WTC11 (cell line): ENCODE measurements at regions not wholly inside any gene's neighbourhood (a gene's known extent, or its start where the extent isn't known, plus 50 kb on each side); places are given as distances from the start of the nearest gene placed in this dataset.

Experiments used
- ATAC-seq: fragments of 200-7000 bp; cut with Tn5 transposase; 2 replicates; pipeline ENCODE4 v1.10.0; 2021; ENCODE audit warnings: mild to moderate bottlenecking, moderate library complexity
- CTCF ChIA-PET: fragments of 300-600 bp; sonication (Branson Sonifier 250); formaldehyde crosslinking; loops from one replicate; lab custom pipeline; 2021; ENCODE audit warnings: antibody characterized with exemption; lab: Charles Lee
- POLR2A ChIA-PET: fragments of 350-600 bp; sonication (Branson Sonifier 250); formaldehyde crosslinking; loops from one replicate; lab custom pipeline; 2021; ENCODE audit warnings: antibody characterized with exemption; lab: Charles Lee
- DNase-seq: peaks from one replicate; pipeline ENCODE4 v3.0.0; 2021; ENCODE audit warnings: low spot score
- H3K27ac Mint-ChIP-seq: 2 replicates; pipeline ENCODE4 v1.8.0; 2021; ENCODE audit warnings: mixed read lengths
- H3K27me3 Mint-ChIP-seq: 2 replicates; pipeline ENCODE4 v1.8.0; 2021; ENCODE audit warnings: low read depth, mild to moderate bottlenecking, moderate library complexity, mixed read lengths
- H3K36me3 Mint-ChIP-seq: 2 replicates; pipeline ENCODE4 v1.8.0; 2021; ENCODE audit warnings: mixed read lengths
- H3K4me1 Mint-ChIP-seq: 2 replicates; pipeline ENCODE4 v1.8.0; 2022; ENCODE audit warnings: mixed read lengths
- H3K4me3 Mint-ChIP-seq: 2 replicates; pipeline ENCODE4 v1.8.0; 2021; ENCODE audit warnings: mild to moderate bottlenecking, moderate library complexity, mixed read lengths
- H3K9me3 Mint-ChIP-seq: 2 replicates; pipeline ENCODE4 v1.8.0; 2021; ENCODE audit warnings: mixed read lengths
- ATF1 ChIP-seq: sonication (generic); formaldehyde crosslinking; IDR thresholded peaks from 2 replicates; pipeline ENCODE4 v1.8.1; 2023; ENCODE audit warnings: mild to moderate bottlenecking, moderate library complexity, missing genetic modification reagents
- ATF6 ChIP-seq: sonication (generic); formaldehyde crosslinking; IDR thresholded peaks from 2 replicates; pipeline ENCODE4 v1.8.1; 2023; ENCODE audit warnings: mild to moderate bottlenecking, missing genetic modification reagents
- CTCF ChIP-seq: fragments of 200-600 bp; IDR thresholded peaks from 2 replicates; pipeline ENCODE4 v1.8.0; 2022; ENCODE audit warnings: antibody characterized with exemption
- E2F1 ChIP-seq: sonication (generic); formaldehyde crosslinking; IDR thresholded peaks from 2 replicates; pipeline ENCODE4 v1.8.0; 2022; ENCODE audit warnings: mild to moderate bottlenecking, missing genetic modification reagents
- FOXP4 ChIP-seq: sonication (generic); formaldehyde crosslinking; IDR thresholded peaks from 2 replicates; pipeline ENCODE4 v1.8.0; 2022; ENCODE audit warnings: mild to moderate bottlenecking, missing genetic modification reagents
- IRF2 ChIP-seq: sonication (generic); formaldehyde crosslinking; IDR thresholded peaks from 2 replicates; pipeline ENCODE4 v1.8.0; 2022; ENCODE audit warnings: low read depth, missing genetic modification reagents, borderline replicate concordance
- MAX ChIP-seq: sonication (generic); formaldehyde crosslinking; IDR thresholded peaks from 2 replicates; pipeline ENCODE4 v1.8.0; 2022; ENCODE audit warnings: mild to moderate bottlenecking, missing genetic modification reagents
- MLX ChIP-seq: sonication (generic); formaldehyde crosslinking; IDR thresholded peaks from 2 replicates; pipeline ENCODE4 v1.8.1; 2023; ENCODE audit warnings: mild to moderate bottlenecking, missing genetic modification reagents, moderate library complexity
- MXD4 ChIP-seq: fragments of 250-450 bp; sonication (Bioruptor Pico); IDR thresholded peaks from 2 replicates; pipeline ENCODE4 v1.8.0; 2021; ENCODE audit warnings: mild to moderate bottlenecking, moderate library complexity, borderline replicate concordance
- NFE2L1 ChIP-seq: sonication (generic); formaldehyde crosslinking; IDR thresholded peaks from 2 replicates; pipeline ENCODE4 v1.8.1; 2023; ENCODE audit warnings: missing genetic modification reagents
- NFYB ChIP-seq: sonication (generic); formaldehyde crosslinking; conservative IDR thresholded peaks from 2 replicates; pipeline ENCODE4 v1.8.0; 2022; ENCODE audit warnings: low read depth, missing genetic modification reagents
- RELA ChIP-seq: sonication (generic); formaldehyde crosslinking; IDR thresholded peaks from 2 replicates; pipeline ENCODE4 v1.8.1; 2022; ENCODE audit warnings: missing genetic modification reagents, mild to moderate bottlenecking, borderline replicate concordance
- RORB ChIP-seq: fragments of 250-450 bp; sonication (Bioruptor Pico); IDR thresholded peaks from 2 replicates; pipeline ENCODE4 v1.9.0; 2021; ENCODE audit warnings: mild to moderate bottlenecking
- SMAD4 ChIP-seq: sonication (generic); formaldehyde crosslinking; IDR thresholded peaks from 2 replicates; pipeline ENCODE4 v1.8.0; 2022; ENCODE audit warnings: mild to moderate bottlenecking, missing genetic modification reagents
- STAT6 ChIP-seq: sonication (generic); formaldehyde crosslinking; conservative IDR thresholded peaks from 2 replicates; pipeline ENCODE4 v1.8.1; 2023; ENCODE audit warnings: mild to moderate bottlenecking, low read depth, missing genetic modification reagents, moderate library complexity
- USF2 ChIP-seq: sonication (generic); formaldehyde crosslinking; IDR thresholded peaks from 2 replicates; pipeline ENCODE4 v1.8.1; 2023; ENCODE audit warnings: mild to moderate bottlenecking, missing genetic modification reagents, moderate library complexity
- ZNF121 ChIP-seq: sonication (generic); formaldehyde crosslinking; IDR thresholded peaks from 2 replicates; pipeline ENCODE4 v1.8.0; 2023; ENCODE audit warnings: missing genetic modification reagents
- ZNF425 ChIP-seq: fragments of 250-450 bp; sonication (Bioruptor Pico); conservative IDR thresholded peaks from 2 replicates; pipeline ENCODE4 v1.9.0; 2021; ENCODE audit warnings: mild to moderate bottlenecking
- ZSCAN18 ChIP-seq: fragments of 250-450 bp; sonication (Bioruptor Pico); IDR thresholded peaks from 2 replicates; pipeline ENCODE4 v2.1.2; 2022; ENCODE audit warnings: mild to moderate bottlenecking, moderate library complexity

GRCh38 chr10:24136070-24136469, 72.9 kb upstream of the KIAA1217 start (continued):
- TF ChIP-seq E2F1 (CRISPR knock-in tag) (no peak), ATF1 (CRISPR knock-in tag) (no peak), MXD4 (CRISPR knock-in tag) (no peak), FOXP4 (CRISPR knock-in tag) (no peak), ZNF121 (CRISPR knock-in tag) (no peak), ZSCAN18 (CRISPR knock-in tag) (no peak), MAX (CRISPR knock-in tag) (no peak), SMAD4 (CRISPR knock-in tag) (no peak), USF2 (CRISPR knock-in tag) (no peak), STAT6 (CRISPR knock-in tag) (no peak), NFYB (CRISPR knock-in tag) (no peak), CTCF (no peak)
- TF ChIP-seq, all 79 proteins: peak for 0

GRCh38 chr10:24147321-24147720, 61.6 kb upstream of the KIAA1217 start:
- Mint-ChIP-seq H3K9me3 (peaks cover under 1% of the 10 kb centered on the region), H3K36me3 (no peaks in the 10 kb centered on the region), H3K27ac (no peak overlapping the region), H3K4me3 (no peak overlapping the region), H3K4me1 (peaks cover 8% of the 10 kb centered on the region), H3K27me3 (no peaks in the 10 kb centered on the region)
- ATAC-seq (no peak), DNase-seq (no peak)
- CTCF ChIA-PET: no interaction called here
- POLR2A ChIA-PET: no interaction called here
- no peak for TF ChIP-seq NFE2L1
- TF ChIP-seq ZNF425 (CRISPR knock-in tag): no peak
- no peak for TF ChIP-seq ATF6 (CRISPR knock-in tag)
- no peak for TF ChIP-seq MLX (CRISPR knock-in tag)
- no peak for TF ChIP-seq ATF1 (CRISPR knock-in tag)
- no peak for TF ChIP-seq RELA
- TF ChIP-seq RORB (CRISPR knock-in tag): no peak
- TF ChIP-seq IRF2 (CRISPR knock-in tag): no peak
